ENCODE measurements at regions not wholly inside any gene's neighbourhood (a gene's known extent, or its start where the extent isn't known, plus 50 kb on each side); places are given as distances from the start of the nearest gene placed in this dataset.
"Not testable (repeated sequence)": the region's sequence is repeated elsewhere in the genome, so short reads cannot be mapped to it uniquely, and the experiment has no call there.

GRCh38 chr4:118442115-118442837 is 89.5 kb upstream of the PRSS12 start:
- not testable (repeated sequence) for H3K27me3 ChIP-seq; H3K27ac ChIP-seq; H3K4me3 ChIP-seq; H3K36me3 ChIP-seq; H3K9me3 ChIP-seq; DNase-seq (ENCODE audit: low spot score in 2 of 2); H3K4me1 ChIP-seq
- WGBS, 2 donors, result 69 to 73% methylated on average over 7 of the region's 8 CpGs

- not testable (repeated sequence) for H3K36me3 ChIP-seq; H3K4me3 ChIP-seq; H3K4me1 ChIP-seq; H3K27ac ChIP-seq; H3K27me3 ChIP-seq; H3K9me3 ChIP-seq; DNase-seq (ENCODE audit: low spot score in 2 of 2)
- WGBS, 2 donors, result 90 to 94% methylated on average over 3 of the region's 3 CpGs
Observed at GRCh38 chr4:118447397-118447796, 94.6 kb upstream of the PRSS12 start.

- H3K27ac ChIP-seq; H3K4me3 ChIP-seq; H3K4me1 ChIP-seq; H3K27me3 ChIP-seq; H3K36me3 ChIP-seq; DNase-seq (ENCODE audit: low spot score in 2 of 2); H3K9me3 ChIP-seq: not testable (repeated sequence)
- whole genome bisulfite sequencing, 2 donors, result 63 to 65% methylated on average over 1 of the region's 1 CpG
Observed at GRCh38 chr4:118454857-118455256, 102.1 kb upstream of the PRSS12 start.

GRCh38 chr4:118461435-118461834 is 108.6 kb upstream of the PRSS12 start:
- H3K27me3 ChIP-seq; H3K27ac ChIP-seq; DNase-seq (ENCODE audit: low spot score in 2 of 2); H3K4me3 ChIP-seq; H3K9me3 ChIP-seq; H3K4me1 ChIP-seq; H3K36me3 ChIP-seq: not testable (repeated sequence)
- 91 to 96% methylated on average over 4 to 5 of the region's 5 CpGs for WGBS, 2 donors

GRCh38 chr4:118465831-118466230 is 113.0 kb upstream of the PRSS12 start:
- not testable (repeated sequence) for H3K4me1 ChIP-seq; H3K27me3 ChIP-seq; H3K4me3 ChIP-seq; H3K36me3 ChIP-seq; DNase-seq (ENCODE audit: low spot score in 2 of 2); H3K9me3 ChIP-seq
- WGBS, 2 donors, result 34 to 38% methylated on average over 2 of the region's 2 CpGs
- peak overlapping the region in 1 of 4 donors; percentile 17 for H3K27ac ChIP-seq

- H3K9me3 ChIP-seq; H3K4me3 ChIP-seq; H3K36me3 ChIP-seq; DNase-seq (ENCODE audit: low spot score in 2 of 2); H3K27ac ChIP-seq; H3K27me3 ChIP-seq; H3K4me1 ChIP-seq: not testable (repeated sequence)
- 66% methylated on average over 3 of the region's 3 CpGs for WGBS, 2 donors
Observed at GRCh38 chr4:118474001-118474626, 121.3 kb upstream of the PRSS12 start.

- H3K27ac ChIP-seq; H3K4me3 ChIP-seq; DNase-seq (ENCODE audit: low spot score in 2 of 2); H3K4me1 ChIP-seq; H3K27me3 ChIP-seq; H3K36me3 ChIP-seq; H3K9me3 ChIP-seq: not testable (repeated sequence)
Observed at GRCh38 chr4:118474771-118475170, 122.0 kb upstream of the PRSS12 start.

- 81% methylated on average over 3 of the region's 3 CpGs for WGBS, 2 donors
Observed at GRCh38 chr4:118475901-118476300, 123.1 kb upstream of the PRSS12 start.

GRCh38 chr4:118477826-118478225 is 125.0 kb upstream of the PRSS12 start:
- H3K36me3 ChIP-seq; H3K4me1 ChIP-seq; H3K27ac ChIP-seq; H3K9me3 ChIP-seq; H3K27me3 ChIP-seq; H3K4me3 ChIP-seq; DNase-seq (ENCODE audit: low spot score in 2 of 2): not testable (repeated sequence)

More at GRCh38 chr4:118475901-118476300, 123.1 kb upstream of the PRSS12 start:
- not testable (repeated sequence) for H3K4me3 ChIP-seq; H3K9me3 ChIP-seq; H3K36me3 ChIP-seq; H3K4me1 ChIP-seq; H3K27me3 ChIP-seq; H3K27ac ChIP-seq; DNase-seq (ENCODE audit: low spot score in 2 of 2)

GRCh38 chr4:118485801-118486314 is 133.1 kb upstream of the PRSS12 start:
- not testable (repeated sequence) for H3K27me3 ChIP-seq; H3K4me1 ChIP-seq; H3K9me3 ChIP-seq; H3K4me3 ChIP-seq; H3K36me3 ChIP-seq; H3K27ac ChIP-seq; DNase-seq (ENCODE audit: low spot score in 2 of 2)
- 56 to 62% methylated on average over 3 of the region's 3 CpGs for WGBS, 2 donors

- not testable (repeated sequence) for H3K4me3 ChIP-seq; H3K27me3 ChIP-seq; DNase-seq (ENCODE audit: low spot score in 2 of 2); H3K4me1 ChIP-seq; H3K9me3 ChIP-seq; H3K36me3 ChIP-seq; H3K27ac ChIP-seq
- WGBS, 2 donors, result 50 to 57% methylated on average over 4 of the region's 4 CpGs
Observed at GRCh38 chr4:118492963-118493362, 140.2 kb upstream of the PRSS12 start.

GRCh38 chr4:118494437-118494836 is 141.6 kb upstream of the PRSS12 start:
- not testable (repeated sequence) for DNase-seq (ENCODE audit: low spot score in 2 of 2); H3K27ac ChIP-seq; H3K4me3 ChIP-seq; H3K4me1 ChIP-seq; H3K36me3 ChIP-seq; H3K27me3 ChIP-seq; H3K9me3 ChIP-seq
- WGBS, 2 donors, result 85 to 93% methylated on average over 6 of the region's 6 CpGs

- H3K9me3 ChIP-seq; H3K36me3 ChIP-seq; DNase-seq (ENCODE audit: low spot score in 2 of 2); H3K27ac ChIP-seq; H3K27me3 ChIP-seq; H3K4me1 ChIP-seq; H3K4me3 ChIP-seq: not testable (repeated sequence)
- WGBS, 2 donors, result 84 to 88% methylated on average over 5 of the region's 5 CpGs
Observed at GRCh38 chr4:118502967-118503366, 150.2 kb upstream of the PRSS12 start.

- not testable (repeated sequence) for H3K9me3 ChIP-seq
Observed at GRCh38 chr4:118504927-118505326, 152.1 kb upstream of the PRSS12 start.

More at GRCh38 chr4:118504927-118505326, 152.1 kb upstream of the PRSS12 start:
- DNase-seq (ENCODE audit: low spot score in 2 of 2); H3K27me3 ChIP-seq; H3K27ac ChIP-seq; H3K4me1 ChIP-seq; H3K36me3 ChIP-seq; H3K4me3 ChIP-seq: not testable (repeated sequence)
